ENCODE measurements at regions not wholly inside any gene's neighbourhood (a gene's known extent, or its start where the extent isn't known, plus 50 kb on each side); places are given as distances from the start of the nearest gene placed in this dataset.

DNA sequence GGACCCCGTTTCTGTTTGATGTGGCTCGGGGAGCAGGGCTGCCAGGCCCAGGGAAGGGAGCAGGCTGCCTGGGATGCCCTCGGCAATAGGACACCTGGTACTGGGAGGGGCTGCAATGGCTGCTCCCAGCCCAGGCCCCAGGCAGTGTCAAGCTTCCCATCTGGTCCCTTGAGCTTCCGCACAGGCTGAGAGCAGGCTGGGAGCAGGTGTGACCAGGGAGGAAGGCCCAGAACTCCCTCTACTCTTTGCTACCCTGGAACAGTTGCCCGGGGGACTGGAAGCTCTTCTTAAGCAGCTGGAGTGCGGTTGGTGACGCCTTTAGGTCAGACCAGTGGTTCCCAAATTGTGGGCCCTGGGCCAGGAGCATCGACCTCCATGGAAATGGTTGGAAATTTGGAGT is 186.9 kb downstream of the GADD45G start:
- DNase-seq, result no peak
- Histone ChIP-seq H2BK12ac (ENCODE audit: low read length) (peak overlapping the region; percentile 7), H3K79me2 (ENCODE audit: control insufficient read depth, insufficient read depth, low read length, poor library complexity) (peaks cover 2% of the 10 kb centered on the region), H3K79me1 (ENCODE audit: low read length) (peaks cover 32% of the 10 kb centered on the region), H3K4me1 (ENCODE audit: control insufficient read depth in 1 of 2, insufficient read depth in 2 of 2, low read length in 2 of 2) (peaks cover 17% of the 10 kb centered on the region in 2 experiments), H3K23ac (ENCODE audit: low read length) (no peak overlapping the region), H3K4me2 (ENCODE audit: low read length) (no peak overlapping the region), H3K9ac (ENCODE audit: low read length) (no peak overlapping the region), H3K36me3 (ENCODE audit: control insufficient read depth in 1 of 2, insufficient read depth in 2 of 2, low read length in 2 of 2) (no peaks in the 10 kb centered on the region), H3K27ac (ENCODE audit: low read depth, low read length) (no peak overlapping the region), H2AK5ac (ENCODE audit: low read length) (peak overlapping the region; percentile 95), H3K14ac (ENCODE audit: low read length) (peak overlapping the region; percentile 16), H3K4me3 (ENCODE audit: low read depth, low read length) (no peak overlapping the region), H3K18ac (ENCODE audit: low read length) (peak overlapping the region; percentile 43), H4K91ac (ENCODE audit: low read depth, low read length) (peak overlapping the region; percentile 98), H4K8ac (ENCODE audit: low read depth, low read length) (no peak overlapping the region), H3K4ac (ENCODE audit: low read depth, low read length) (peak overlapping the region; percentile 50), H4K12ac (ENCODE audit: low read depth, low read length) (peak overlapping the region; percentile 16), H3K27me3 (ENCODE audit: insufficient read depth, low read length) (no peaks in the 10 kb centered on the region), H2BK5ac (ENCODE audit: low read depth, low read length, poor library complexity) (peak overlapping the region; percentile 47), H2BK120ac (ENCODE audit: insufficient read depth, low read length, poor library complexity) (peak overlapping the region; percentile 83), H2AFZ (ENCODE audit: insufficient read depth, low read length, poor library complexity) (no peak overlapping the region), H3K9me3 (ENCODE audit: insufficient read depth, low read depth, low read length) (peaks cover 3% of the 10 kb centered on the region)
- no CpG with 5 or more reads among the region's 8 CpGs for WGBS (ENCODE audit: extremely low coverage, insufficient coverage, insufficient read length)

DNA sequence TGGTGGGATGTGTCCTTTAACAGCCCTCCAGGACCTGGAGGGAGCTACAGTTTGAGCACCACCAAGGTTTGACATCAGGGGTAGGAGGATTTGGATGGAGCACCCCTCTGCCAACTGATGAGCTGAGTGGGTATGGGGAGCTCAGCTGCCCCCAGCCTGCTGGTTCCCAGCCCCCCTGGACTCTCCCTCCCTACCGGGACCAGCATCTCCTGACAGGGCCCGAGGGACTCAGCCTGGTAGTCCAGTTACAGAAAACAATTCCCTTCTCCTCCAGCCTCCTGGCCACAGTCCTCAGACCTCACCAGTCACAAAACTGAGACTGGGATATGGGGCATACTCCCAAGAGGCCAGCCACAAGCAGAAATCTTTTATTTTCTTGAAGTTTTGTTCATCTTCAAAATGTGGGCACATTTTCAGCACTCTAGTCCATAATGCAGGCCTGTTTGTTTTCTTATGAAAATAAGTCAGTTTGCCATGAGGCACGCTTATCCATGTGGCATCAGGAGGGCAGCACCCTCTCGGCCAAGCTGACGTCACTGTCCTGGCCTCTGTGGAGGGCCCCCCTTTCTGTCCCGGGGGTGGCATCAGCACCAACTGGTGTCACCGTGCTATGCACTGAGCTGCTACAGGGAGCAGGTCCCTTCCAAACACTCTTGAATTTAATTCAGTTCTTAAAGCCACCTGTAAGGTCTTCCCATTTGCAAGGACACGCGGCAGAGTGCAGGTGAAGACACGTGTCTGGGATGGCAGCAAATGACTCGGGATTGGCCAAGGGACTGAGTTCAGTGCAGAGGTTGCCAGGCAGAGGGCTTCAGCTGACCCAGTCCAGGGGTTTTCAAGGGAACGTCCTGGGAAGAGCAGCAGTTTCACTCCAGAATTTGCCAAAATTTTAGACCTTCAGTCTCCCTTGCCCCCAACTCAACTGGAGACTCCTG is 187.6 kb downstream of the GADD45G start:
- H3K4me2 ChIP-seq (ENCODE audit: low read length), result no peak overlapping the region

DNA sequence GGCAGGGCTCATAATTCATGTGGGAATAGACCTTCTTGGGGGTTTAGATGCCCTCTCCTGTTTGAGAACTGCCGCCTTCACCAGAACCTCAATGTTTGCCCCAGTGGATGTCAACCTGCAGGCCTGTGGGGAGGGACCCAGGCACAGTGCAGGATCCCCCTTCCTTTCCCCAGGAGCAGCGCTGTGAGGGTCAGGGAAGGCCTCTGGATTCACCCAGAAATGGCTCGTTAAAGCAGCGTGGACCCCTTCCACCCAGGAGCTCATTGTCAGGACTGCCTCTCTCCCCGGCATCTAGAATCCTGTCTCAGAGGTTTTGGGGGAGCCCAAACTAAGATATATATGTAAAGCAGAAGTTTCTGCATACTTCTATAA is 188.3 kb downstream of the GADD45G start:
- H3K4me3 ChIP-seq (ENCODE audit: low read depth, low read length), result no peak overlapping the region
- H3K27ac ChIP-seq (ENCODE audit: low read depth, low read length), result no peak overlapping the region
- no CpG with 5 or more reads among the region's 5 CpGs for WGBS (ENCODE audit: extremely low coverage, insufficient coverage, insufficient read length)
- H3K27me3 ChIP-seq (ENCODE audit: insufficient read depth, low read length), result no peaks in the 10 kb centered on the region
- peaks cover 38% of the 10 kb centered on the region for H3K79me1 ChIP-seq (ENCODE audit: low read length)
- peaks cover 3% of the 10 kb centered on the region for H3K9me3 ChIP-seq (ENCODE audit: insufficient read depth, low read depth, low read length)
- no peak for DNase-seq
- peak overlapping the region; percentile 78 for H2BK120ac ChIP-seq (ENCODE audit: insufficient read depth, low read length, poor library complexity)
- H3K14ac ChIP-seq (ENCODE audit: low read length), result peak overlapping the region; percentile 89
- no peaks in the 10 kb centered on the region for H3K36me3 ChIP-seq (ENCODE audit: control insufficient read depth in 1 of 2, insufficient read depth in 2 of 2, low read length in 2 of 2)
- H3K23ac ChIP-seq (ENCODE audit: low read length), result no peak overlapping the region
- H2BK12ac ChIP-seq (ENCODE audit: low read length), result no peak overlapping the region
- H3K9ac ChIP-seq (ENCODE audit: low read length), result no peak overlapping the region
- H4K12ac ChIP-seq (ENCODE audit: low read depth, low read length), result no peak overlapping the region
- H3K79me2 ChIP-seq (ENCODE audit: control insufficient read depth, insufficient read depth, low read length, poor library complexity), result peaks cover 2% of the 10 kb centered on the region
- H3K18ac ChIP-seq (ENCODE audit: low read length), result peak overlapping the region; percentile 78
- H2AFZ ChIP-seq (ENCODE audit: insufficient read depth, low read length, poor library complexity), result no peak overlapping the region
- peak overlapping the region; percentile 81 for H2BK5ac ChIP-seq (ENCODE audit: low read depth, low read length, poor library complexity)
- H4K91ac ChIP-seq (ENCODE audit: low read depth, low read length), result peak overlapping the region; percentile 98
- no peak overlapping the region for H3K4ac ChIP-seq (ENCODE audit: low read depth, low read length)
- peak overlapping the region; percentile 18 for H4K8ac ChIP-seq (ENCODE audit: low read depth, low read length)
- no peak overlapping the region for H2AK5ac ChIP-seq (ENCODE audit: low read length)
- H3K4me2 ChIP-seq (ENCODE audit: low read length), result no peak overlapping the region
- peaks cover 17 to 21% of the 10 kb centered on the region in 2 experiments for H3K4me1 ChIP-seq (ENCODE audit: control insufficient read depth in 1 of 2, insufficient read depth in 2 of 2, low read length in 2 of 2)

More for the DNA sequence above, 187.6 kb downstream of the GADD45G start:
- H2BK12ac ChIP-seq (ENCODE audit: low read length), result peak overlapping the region; percentile 83
- no peak overlapping the region for H3K4me3 ChIP-seq (ENCODE audit: low read depth, low read length)
- H2AFZ ChIP-seq (ENCODE audit: insufficient read depth, low read length, poor library complexity), result no peak overlapping the region
- no peak overlapping the region for H4K12ac ChIP-seq (ENCODE audit: low read depth, low read length)
- H3K4me1 ChIP-seq (ENCODE audit: control insufficient read depth in 1 of 2, insufficient read depth in 2 of 2, low read length in 2 of 2), result peaks cover 17 to 20% of the 10 kb centered on the region in 2 experiments
- H3K36me3 ChIP-seq (ENCODE audit: control insufficient read depth in 1 of 2, insufficient read depth in 2 of 2, low read length in 2 of 2), result no peaks in the 10 kb centered on the region
- H3K27ac ChIP-seq (ENCODE audit: low read depth, low read length), result no peak overlapping the region
- H3K18ac ChIP-seq (ENCODE audit: low read length), result peak overlapping the region; percentile 78
- peaks cover 38% of the 10 kb centered on the region for H3K79me1 ChIP-seq (ENCODE audit: low read length)
- peak overlapping the region; percentile 89 for H3K14ac ChIP-seq (ENCODE audit: low read length)
- DNase-seq, result no peak
- H3K9me3 ChIP-seq (ENCODE audit: insufficient read depth, low read depth, low read length), result peaks cover 3% of the 10 kb centered on the region
- H3K4ac ChIP-seq (ENCODE audit: low read depth, low read length), result peak overlapping the region; percentile 50
- H3K9ac ChIP-seq (ENCODE audit: low read length), result no peak overlapping the region
- no CpG with 5 or more reads among the region's 12 CpGs for WGBS (ENCODE audit: extremely low coverage, insufficient coverage, insufficient read length)
- peak overlapping the region; percentile 61 for H4K8ac ChIP-seq (ENCODE audit: low read depth, low read length)
- peak overlapping the region; percentile 81 for H2BK5ac ChIP-seq (ENCODE audit: low read depth, low read length, poor library complexity)
- peak overlapping the region; percentile 83 for H2BK120ac ChIP-seq (ENCODE audit: insufficient read depth, low read length, poor library complexity)
- H3K27me3 ChIP-seq (ENCODE audit: insufficient read depth, low read length), result no peaks in the 10 kb centered on the region
- H2AK5ac ChIP-seq (ENCODE audit: low read length), result peak overlapping the region; percentile 95
- no peak overlapping the region for H3K23ac ChIP-seq (ENCODE audit: low read length)
- H3K79me2 ChIP-seq (ENCODE audit: control insufficient read depth, insufficient read depth, low read length, poor library complexity), result peaks cover 2% of the 10 kb centered on the region
- peak overlapping the region; percentile 98 for H4K91ac ChIP-seq (ENCODE audit: low read depth, low read length)

- Histone ChIP-seq H3K9ac (ENCODE audit: low read length) (no peak overlapping the region), H3K79me1 (ENCODE audit: low read length) (peaks cover 38% of the 10 kb centered on the region), H2BK5ac (ENCODE audit: low read depth, low read length, poor library complexity) (no peak overlapping the region), H3K4ac (ENCODE audit: low read depth, low read length) (no peak overlapping the region), H3K27ac (ENCODE audit: low read depth, low read length) (no peak overlapping the region), H3K4me1 (ENCODE audit: control insufficient read depth in 1 of 2, insufficient read depth in 2 of 2, low read length in 2 of 2) (peaks cover 21 to 24% of the 10 kb centered on the region in 2 experiments), H3K18ac (ENCODE audit: low read length) (no peak overlapping the region), H3K23ac (ENCODE audit: low read length) (no peak overlapping the region), H3K9me3 (ENCODE audit: insufficient read depth, low read depth, low read length) (peaks cover 3% of the 10 kb centered on the region), H2AFZ (ENCODE audit: insufficient read depth, low read length, poor library complexity) (no peak overlapping the region), H3K4me3 (ENCODE audit: low read depth, low read length) (no peak overlapping the region), H4K12ac (ENCODE audit: low read depth, low read length) (no peak overlapping the region), H3K14ac (ENCODE audit: low read length) (no peak overlapping the region), H2AK5ac (ENCODE audit: low read length) (no peak overlapping the region), H3K36me3 (ENCODE audit: control insufficient read depth in 1 of 2, insufficient read depth in 2 of 2, low read length in 2 of 2) (no peaks in the 10 kb centered on the region), H4K91ac (ENCODE audit: low read depth, low read length) (no peak overlapping the region), H2BK12ac (ENCODE audit: low read length) (no peak overlapping the region), H3K79me2 (ENCODE audit: control insufficient read depth, insufficient read depth, low read length, poor library complexity) (peaks cover 2% of the 10 kb centered on the region), H3K4me2 (ENCODE audit: low read length) (no peak overlapping the region), H2BK120ac (ENCODE audit: insufficient read depth, low read length, poor library complexity) (no peak overlapping the region), H3K27me3 (ENCODE audit: insufficient read depth, low read length) (no peaks in the 10 kb centered on the region), H4K8ac (ENCODE audit: low read depth, low read length) (no peak overlapping the region)
- no CpG with 5 or more reads among the region's 7 CpGs for WGBS (ENCODE audit: extremely low coverage, insufficient coverage, insufficient read length)
- DNase-seq, result no peak
Measured at GRCh38 chr9:89793551-89793950, 188.7 kb downstream of the GADD45G start.
